Upper lobe of right lung (tissue), 1 donor: ENCODE measurements at regions not wholly inside any gene's neighbourhood (a gene's known extent, or its start where the extent isn't known, plus 50 kb on each side); places are given as distances from the start of the nearest gene placed in this dataset.
"Not testable (repeated sequence)": the region's sequence is repeated elsewhere in the genome, so short reads cannot be mapped to it uniquely, and the experiment has no call there.

Experiments
- ATAC-seq: fragments of 200-7000 bp; cut with Tn5 transposase; one replicate; pipeline ENCODE4 v1.9.1; 2020; ENCODE audit warnings: mild to moderate bottlenecking, moderate library complexity
- DNase-seq: peaks from one replicate; pipeline ENCODE4 v3.0.0-alpha.2; 2020
- H3K27ac ChIP-seq: fragments of 200-600 bp; one replicate; pipeline ENCODE4 v1.8.0; 2022
- H3K27me3 ChIP-seq: fragments of 200-600 bp; one replicate; pipeline ENCODE4 v1.8.0; 2022; ENCODE audit warnings: mild to moderate bottlenecking
- H3K36me3 ChIP-seq: fragments of 200-600 bp; one replicate; pipeline ENCODE4 v1.8.0; 2022
- H3K4me1 ChIP-seq: fragments of 200-600 bp; one replicate; pipeline ENCODE4 v1.8.0; 2022
- H3K4me3 ChIP-seq: fragments of 200-600 bp; one replicate; pipeline ENCODE4 v1.8.0; 2022; ENCODE audit warnings: mild to moderate bottlenecking
- H3K9me3 ChIP-seq: fragments of 200-600 bp; one replicate; pipeline ENCODE4 v1.8.0; 2022
- intact Hi-C: fragments of 100-400 bp; cut with DNase I; formaldehyde crosslinking; loops from one replicate; pipeline ENCODE4 v1.11.0; 2022
- TF ChIP-seq, protein P1 (sequence below): fragments of 200-600 bp; IDR thresholded peaks from one replicate; pipeline ENCODE4 v1.8.0; 2022; ENCODE audit warnings: antibody characterized with exemption
- donor health status: DM: no; HTN: yes; CAD: no; lungs with severe emphysema.

DNA sequence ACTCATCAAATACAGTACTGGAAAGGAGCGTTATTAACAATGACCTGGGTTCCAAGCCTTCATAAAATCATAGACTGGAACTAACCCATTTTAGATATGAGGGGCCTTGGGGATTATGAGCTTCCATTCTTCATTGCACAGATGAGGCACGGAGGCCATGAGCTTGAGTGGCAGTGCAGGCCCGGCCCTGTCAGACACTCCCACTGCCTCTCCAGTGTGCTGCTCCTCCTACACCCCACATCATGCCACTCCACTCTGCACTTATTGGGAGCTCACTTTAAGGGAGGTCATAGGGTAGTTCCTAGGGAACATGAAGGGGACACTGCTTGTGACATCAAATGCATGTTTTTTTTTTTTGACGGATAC lies 77.9 kb downstream of the TSN start:
- Histone ChIP-seq H3K27ac (no peak overlapping the region), H3K9me3 (no peaks in the 10 kb centered on the region), H3K4me3 (no peak overlapping the region), H3K36me3 (no peaks in the 10 kb centered on the region), H3K27me3 (no peaks in the 10 kb centered on the region), H3K4me1 (no peaks in the 10 kb centered on the region)
- ATAC-seq (no peak), DNase-seq (no peak)
- intact Hi-C loops, result no loop called here
- TF ChIP-seq, protein P1, sequence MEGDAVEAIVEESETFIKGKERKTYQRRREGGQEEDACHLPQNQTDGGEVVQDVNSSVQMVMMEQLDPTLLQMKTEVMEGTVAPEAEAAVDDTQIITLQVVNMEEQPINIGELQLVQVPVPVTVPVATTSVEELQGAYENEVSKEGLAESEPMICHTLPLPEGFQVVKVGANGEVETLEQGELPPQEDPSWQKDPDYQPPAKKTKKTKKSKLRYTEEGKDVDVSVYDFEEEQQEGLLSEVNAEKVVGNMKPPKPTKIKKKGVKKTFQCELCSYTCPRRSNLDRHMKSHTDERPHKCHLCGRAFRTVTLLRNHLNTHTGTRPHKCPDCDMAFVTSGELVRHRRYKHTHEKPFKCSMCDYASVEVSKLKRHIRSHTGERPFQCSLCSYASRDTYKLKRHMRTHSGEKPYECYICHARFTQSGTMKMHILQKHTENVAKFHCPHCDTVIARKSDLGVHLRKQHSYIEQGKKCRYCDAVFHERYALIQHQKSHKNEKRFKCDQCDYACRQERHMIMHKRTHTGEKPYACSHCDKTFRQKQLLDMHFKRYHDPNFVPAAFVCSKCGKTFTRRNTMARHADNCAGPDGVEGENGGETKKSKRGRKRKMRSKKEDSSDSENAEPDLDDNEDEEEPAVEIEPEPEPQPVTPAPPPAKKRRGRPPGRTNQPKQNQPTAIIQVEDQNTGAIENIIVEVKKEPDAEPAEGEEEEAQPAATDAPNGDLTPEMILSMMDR, result no peak

GRCh38 chr2:121836611-121837010 lies 81.2 kb downstream of the TSN start:
- intact Hi-C loops, result no loop called here
- no peak overlapping the region for H3K4me3 ChIP-seq
- no peak for DNase-seq
- H3K27ac ChIP-seq, result no peak overlapping the region
- ATAC-seq, result no peak
- H3K27me3 ChIP-seq, result no peaks in the 10 kb centered on the region
- no peaks in the 10 kb centered on the region for H3K36me3 ChIP-seq
- TF ChIP-seq, protein P1, result no peak
- H3K4me1 ChIP-seq, result no peaks in the 10 kb centered on the region
- H3K9me3 ChIP-seq, result no peaks in the 10 kb centered on the region

DNA sequence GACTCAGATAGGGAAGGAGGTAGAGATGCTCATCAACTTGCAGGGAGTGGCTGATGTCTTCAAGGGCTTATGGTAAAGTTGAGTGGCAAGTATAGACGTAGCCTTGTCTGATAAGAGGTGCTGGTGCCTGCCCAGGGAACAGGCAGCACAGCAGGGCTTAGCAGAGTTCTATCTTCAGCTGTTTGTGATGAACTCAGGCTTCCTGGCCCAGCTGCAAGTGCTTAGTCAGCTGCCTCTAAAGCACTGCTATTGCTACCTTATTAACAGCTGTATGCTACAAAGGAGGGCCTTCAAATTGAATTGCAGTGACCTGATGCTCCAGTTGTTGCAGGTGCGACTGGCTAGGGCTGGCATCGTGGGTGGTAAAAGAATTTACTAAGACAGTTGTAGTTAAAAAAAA lies 82.1 kb downstream of the TSN start:
- no peaks in the 10 kb centered on the region for H3K27me3 ChIP-seq
- no peak for DNase-seq
- no peaks in the 10 kb centered on the region for H3K36me3 ChIP-seq
- no peak overlapping the region for H3K27ac ChIP-seq
- ATAC-seq, result no peak
- no peaks in the 10 kb centered on the region for H3K4me1 ChIP-seq
- no peak overlapping the region for H3K4me3 ChIP-seq
- TF ChIP-seq, protein P1, result no peak
- intact Hi-C loops, result no loop called here
- no peaks in the 10 kb centered on the region for H3K9me3 ChIP-seq

DNA sequence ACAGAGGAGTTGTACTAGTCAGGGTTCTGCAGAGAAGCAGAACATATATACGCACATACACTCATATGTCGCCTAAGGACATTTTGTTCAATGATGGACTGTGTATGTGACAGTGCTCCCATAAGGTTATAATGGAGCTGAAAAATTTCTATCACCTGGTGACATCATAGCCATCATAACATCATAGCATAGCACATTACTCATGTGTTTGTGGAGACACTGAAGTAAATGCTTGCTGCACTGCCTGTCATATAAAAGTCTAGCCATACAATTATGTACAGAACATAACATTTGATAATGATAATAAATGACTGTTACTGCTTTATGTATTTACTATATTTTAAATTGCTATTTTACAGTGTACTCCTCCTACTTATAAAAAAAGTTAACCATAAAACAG lies 83.1 kb downstream of the TSN start:
- intact Hi-C loops, result no loop called here
- Histone ChIP-seq H3K36me3 (no peaks in the 10 kb centered on the region), H3K4me1 (no peaks in the 10 kb centered on the region), H3K4me3 (no peak overlapping the region), H3K9me3 (no peaks in the 10 kb centered on the region), H3K27me3 (no peaks in the 10 kb centered on the region), H3K27ac (no peak overlapping the region)
- ATAC-seq, result no peak
- no peak for DNase-seq
- TF ChIP-seq, protein P1, result no peak

- ATAC-seq, result no peak
- Histone ChIP-seq H3K36me3 (no peaks in the 10 kb centered on the region), H3K4me1 (no peaks in the 10 kb centered on the region), H3K27ac (no peak overlapping the region), H3K27me3 (no peaks in the 10 kb centered on the region), H3K9me3 (no peaks in the 10 kb centered on the region), H3K4me3 (no peak overlapping the region)
- intact Hi-C loops, result no loop called here
- TF ChIP-seq, protein P1, result no peak
- no peak for DNase-seq
Observed at GRCh38 chr2:121839584-121839983, 84.1 kb downstream of the TSN start.

DNA sequence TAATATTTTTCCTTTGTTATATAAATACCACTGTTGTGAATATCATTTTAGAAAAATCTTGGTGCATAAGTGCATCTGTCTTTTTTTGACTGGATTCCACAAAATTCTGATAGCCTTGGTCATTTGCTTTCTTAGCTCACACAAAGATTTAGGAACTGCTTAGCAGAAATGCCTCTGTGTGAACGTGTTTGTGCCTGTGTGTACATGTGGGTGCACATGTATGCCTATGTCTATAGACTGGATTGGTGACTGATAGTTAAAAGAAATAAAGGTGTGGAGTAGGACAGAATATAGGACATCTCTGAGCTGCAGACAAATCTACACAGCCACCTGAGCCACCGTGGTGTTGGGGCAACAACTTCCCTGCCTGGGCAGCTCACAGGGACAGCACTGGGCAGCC lies 93.8 kb downstream of the TSN start:
- Histone ChIP-seq H3K36me3 (no peaks in the 10 kb centered on the region), H3K27ac (no peak overlapping the region), H3K27me3 (no peaks in the 10 kb centered on the region), H3K4me3 (no peak overlapping the region), H3K4me1 (no peaks in the 10 kb centered on the region), H3K9me3 (no peaks in the 10 kb centered on the region)
- ATAC-seq (no peak), DNase-seq (no peak)
- TF ChIP-seq, protein P1, result no peak
- intact Hi-C loops, result no loop called here

GRCh38 chr2:121853149-121853548 lies 97.7 kb downstream of the TSN start:
- H3K9me3 ChIP-seq, H3K27ac ChIP-seq, H3K4me1 ChIP-seq, H3K4me3 ChIP-seq, H3K27me3 ChIP-seq, intact Hi-C loops, ATAC-seq, DNase-seq, H3K36me3 ChIP-seq: not testable (repeated sequence)
